ENCODE measurements at regions not wholly inside any gene's neighbourhood (a gene's known extent, or its start where the extent isn't known, plus 50 kb on each side); places are given as distances from the start of the nearest gene placed in this dataset.

DNA sequence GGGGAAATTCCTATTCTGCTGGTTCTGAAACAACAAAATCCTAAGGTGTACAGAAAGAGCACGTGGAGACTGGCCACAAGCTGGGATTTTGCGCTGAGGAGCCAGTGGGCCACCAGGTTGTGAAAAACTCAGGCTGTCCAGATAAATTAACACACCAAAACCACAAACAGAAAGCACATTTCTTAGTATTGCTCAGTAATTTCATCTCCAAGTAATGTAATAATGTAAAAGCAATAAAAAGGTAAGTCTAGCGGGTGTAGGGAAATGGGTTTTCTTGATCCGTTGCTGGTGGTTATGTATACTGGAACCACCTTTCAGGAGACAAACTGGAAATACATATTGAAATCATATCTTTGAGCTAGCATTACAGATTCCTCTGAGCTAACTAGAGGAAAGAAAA, 195.6 kb upstream of the CNR1 start:
- DNase-seq, result no peak
- Mint-ChIP-seq H3K4me1 (no peaks in the 10 kb centered on the region), H3K27me3 (no peaks in the 10 kb centered on the region), H3K36me3 (no peaks in the 10 kb centered on the region), H3K27ac (no peak overlapping the region), H3K9me3 (no peaks in the 10 kb centered on the region), H3K4me3 (no peak overlapping the region)
- no peaks in the 10 kb centered on the region for H3K9me3 ChIP-seq
- H3K27me3 ChIP-seq (replicated peaks in 1 of 2; ENCODE audit: control insufficient read depth in 2 of 2, extremely low read depth in 1 of 2, insufficient read depth in 2 of 2, low read length in 1 of 2), result no peaks in the 10 kb centered on the region
- no CpG with 5 or more reads among the region's 4 CpGs for WGBS (ENCODE audit: insufficient coverage)
- H3K36me3 ChIP-seq (ENCODE audit: control insufficient read depth in 2 of 2, extremely low read depth in 1 of 2, insufficient read depth in 1 of 2, low read length in 1 of 2), result no peaks in the 10 kb centered on the region
- H3K27ac ChIP-seq (ENCODE audit: low read length), result no peak overlapping the region
- H3K4me3 ChIP-seq (ENCODE audit: control insufficient read depth in 1 of 2, extremely low read depth in 1 of 2, low read length in 1 of 2), result no peak overlapping the region
- POLR2A ChIA-PET, result no interaction called here
- no peak for ATAC-seq (replicated peaks in 1 of 4)
- H3K4me1 ChIP-seq (ENCODE audit: control insufficient read depth in 1 of 2, extremely low read depth in 1 of 2, insufficient read depth in 2 of 2, low read length in 2 of 2), result no peaks in the 10 kb centered on the region
- CTCF ChIA-PET, result no interaction called here

GRCh38 chr6:88361298-88361697, 195.2 kb upstream of the CNR1 start:
- no peak overlapping the region for H3K4me3 Mint-ChIP-seq
- Histone ChIP-seq H3K27ac (ENCODE audit: low read length) (no peak overlapping the region), H3K4me3 (ENCODE audit: control insufficient read depth in 1 of 2, extremely low read depth in 1 of 2, low read length in 1 of 2) (no peak overlapping the region), H3K27me3 (replicated peaks in 1 of 2; ENCODE audit: control insufficient read depth in 2 of 2, extremely low read depth in 1 of 2, insufficient read depth in 2 of 2, low read length in 1 of 2) (no peaks in the 10 kb centered on the region), H3K9me3 (no peaks in the 10 kb centered on the region), H3K36me3 (ENCODE audit: control insufficient read depth in 2 of 2, extremely low read depth in 1 of 2, insufficient read depth in 1 of 2, low read length in 1 of 2) (no peaks in the 10 kb centered on the region), H3K4me1 (ENCODE audit: control insufficient read depth in 1 of 2, extremely low read depth in 1 of 2, insufficient read depth in 2 of 2, low read length in 2 of 2) (no peaks in the 10 kb centered on the region)
- no peaks in the 10 kb centered on the region for H3K36me3 Mint-ChIP-seq
- no peaks in the 10 kb centered on the region for H3K4me1 Mint-ChIP-seq
- POLR2A ChIA-PET, result no interaction called here
- H3K27me3 Mint-ChIP-seq, result no peaks in the 10 kb centered on the region
- no peaks in the 10 kb centered on the region for H3K9me3 Mint-ChIP-seq
- ATAC-seq (replicated peaks in 1 of 4) (no peak), DNase-seq (no peak)
- WGBS (ENCODE audit: insufficient coverage), result no CpG with 5 or more reads among the region's 3 CpGs
- no peak overlapping the region for H3K27ac Mint-ChIP-seq
- CTCF ChIA-PET, result no interaction called here

DNA sequence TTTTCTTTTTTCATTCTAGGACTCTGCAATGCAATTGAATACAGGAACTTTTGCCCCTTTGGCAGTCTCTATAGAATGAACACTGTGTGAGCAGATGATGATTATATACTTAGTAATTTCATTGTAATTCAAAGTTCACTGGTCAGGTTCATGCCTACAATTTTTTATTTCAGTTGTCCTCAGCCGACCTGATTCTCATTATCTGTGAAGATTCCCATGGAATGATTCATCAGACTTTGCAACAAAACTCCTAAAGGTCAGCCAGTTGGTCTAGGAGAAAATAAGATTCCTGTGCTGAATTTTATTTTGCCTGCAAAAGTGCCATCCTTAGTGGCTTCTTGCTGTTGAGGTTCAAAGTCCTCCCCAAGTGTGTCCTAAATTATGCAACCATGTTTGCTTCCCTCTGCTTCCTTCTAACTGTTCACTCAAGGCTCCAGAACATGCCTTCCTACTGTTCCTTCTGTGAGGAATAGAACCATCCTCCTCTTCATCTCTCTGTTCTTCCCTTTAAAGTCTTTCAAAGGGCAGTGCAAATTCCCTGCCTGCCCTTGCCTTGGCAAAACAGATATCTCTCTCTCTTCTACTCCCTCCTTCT, 194.2 kb upstream of the CNR1 start:
- Mint-ChIP-seq H3K27ac (no peak overlapping the region), H3K9me3 (no peaks in the 10 kb centered on the region), H3K4me3 (no peak overlapping the region), H3K4me1 (no peaks in the 10 kb centered on the region), H3K27me3 (no peaks in the 10 kb centered on the region), H3K36me3 (no peaks in the 10 kb centered on the region)
- ATAC-seq (replicated peaks in 1 of 4) (no peak), DNase-seq (no peak)
- Histone ChIP-seq H3K36me3 (ENCODE audit: control insufficient read depth in 2 of 2, extremely low read depth in 1 of 2, insufficient read depth in 1 of 2, low read length in 1 of 2) (no peaks in the 10 kb centered on the region), H3K4me3 (ENCODE audit: control insufficient read depth in 1 of 2, extremely low read depth in 1 of 2, low read length in 1 of 2) (no peak overlapping the region), H3K4me1 (ENCODE audit: control insufficient read depth in 1 of 2, extremely low read depth in 1 of 2, insufficient read depth in 2 of 2, low read length in 2 of 2) (no peaks in the 10 kb centered on the region), H3K27ac (ENCODE audit: low read length) (no peak overlapping the region), H3K9me3 (no peaks in the 10 kb centered on the region), H3K27me3 (replicated peaks in 1 of 2; ENCODE audit: control insufficient read depth in 2 of 2, extremely low read depth in 1 of 2, insufficient read depth in 2 of 2, low read length in 1 of 2) (no peaks in the 10 kb centered on the region)
- ChIA-PET CTCF (no interaction called here), POLR2A (no interaction called here)
- 57% methylated on average over 1 of the region's 1 CpG for WGBS (ENCODE audit: insufficient coverage)

DNA sequence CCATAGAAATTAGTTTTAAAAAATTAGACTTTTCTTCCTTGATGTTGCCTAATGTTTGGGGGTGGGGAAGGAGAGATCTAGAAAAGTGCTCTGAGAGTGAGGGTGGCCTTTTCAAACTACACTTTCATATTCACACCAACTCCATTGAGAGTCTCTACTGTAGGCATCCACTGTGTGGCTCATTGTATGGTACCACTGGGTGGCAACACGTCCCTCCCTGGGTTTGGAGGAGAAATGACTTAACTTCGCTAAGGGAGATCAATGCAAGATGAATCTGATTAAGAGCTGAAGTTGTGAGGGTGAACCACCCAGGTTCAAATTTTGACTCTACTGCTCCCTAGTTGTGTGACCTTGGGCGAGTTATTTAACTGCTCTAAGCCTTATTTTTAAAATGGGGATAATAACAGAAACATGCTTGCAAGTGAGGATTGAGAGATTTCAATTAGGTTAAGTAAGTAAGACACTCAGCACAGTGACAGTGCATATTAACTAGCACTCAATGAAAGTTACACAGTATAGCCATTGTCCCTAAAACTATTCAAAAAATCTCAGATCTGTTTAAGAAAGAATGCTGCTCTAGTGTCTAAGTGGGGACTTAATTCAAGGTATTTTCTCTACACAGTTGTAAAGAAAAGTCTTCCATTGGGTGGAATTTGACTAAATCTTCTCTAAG, 193.5 kb upstream of the CNR1 start:
- no peaks in the 10 kb centered on the region for H3K9me3 Mint-ChIP-seq
- H3K27me3 Mint-ChIP-seq, result no peaks in the 10 kb centered on the region
- no peak overlapping the region for H3K4me3 ChIP-seq (ENCODE audit: control insufficient read depth in 1 of 2, extremely low read depth in 1 of 2, low read length in 1 of 2)
- H3K9me3 ChIP-seq, result no peaks in the 10 kb centered on the region
- ATAC-seq (replicated peaks in 1 of 4) (no peak), DNase-seq (no peak)
- POLR2A ChIA-PET, result no interaction called here
- H3K36me3 ChIP-seq (ENCODE audit: control insufficient read depth in 2 of 2, extremely low read depth in 1 of 2, insufficient read depth in 1 of 2, low read length in 1 of 2), result no peaks in the 10 kb centered on the region
- H3K27me3 ChIP-seq (replicated peaks in 1 of 2; ENCODE audit: control insufficient read depth in 2 of 2, extremely low read depth in 1 of 2, insufficient read depth in 2 of 2, low read length in 1 of 2), result no peaks in the 10 kb centered on the region
- H3K27ac Mint-ChIP-seq, result no peak overlapping the region
- no peaks in the 10 kb centered on the region for H3K36me3 Mint-ChIP-seq
- no peak overlapping the region for H3K27ac ChIP-seq (ENCODE audit: low read length)
- H3K4me3 Mint-ChIP-seq, result no peak overlapping the region
- CTCF ChIA-PET, result no interaction called here
- WGBS (ENCODE audit: insufficient coverage), result 62% methylated on average over 2 of the region's 3 CpGs
- no peaks in the 10 kb centered on the region for H3K4me1 ChIP-seq (ENCODE audit: control insufficient read depth in 1 of 2, extremely low read depth in 1 of 2, insufficient read depth in 2 of 2, low read length in 2 of 2)
- no peaks in the 10 kb centered on the region for H3K4me1 Mint-ChIP-seq

DNA sequence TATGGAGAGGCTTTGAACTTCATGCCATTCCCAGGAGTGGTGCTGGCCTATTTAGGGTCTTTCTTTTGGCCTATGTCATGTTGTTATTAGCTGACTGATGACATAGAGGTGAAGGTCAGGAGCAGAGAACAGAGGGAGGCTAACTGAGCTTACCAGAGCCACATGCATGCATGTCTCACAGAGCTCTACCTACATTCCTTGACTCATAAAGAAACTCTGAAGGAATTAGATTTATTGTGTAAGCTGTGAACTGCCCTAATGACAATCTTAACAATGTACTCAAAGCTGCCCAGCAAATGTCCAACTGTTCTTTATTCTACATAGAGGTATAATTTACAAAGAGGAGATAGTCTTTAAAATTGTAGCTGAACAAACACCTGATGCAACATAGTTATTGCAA, 192.7 kb upstream of the CNR1 start:
- POLR2A ChIA-PET, result no interaction called here

DNA sequence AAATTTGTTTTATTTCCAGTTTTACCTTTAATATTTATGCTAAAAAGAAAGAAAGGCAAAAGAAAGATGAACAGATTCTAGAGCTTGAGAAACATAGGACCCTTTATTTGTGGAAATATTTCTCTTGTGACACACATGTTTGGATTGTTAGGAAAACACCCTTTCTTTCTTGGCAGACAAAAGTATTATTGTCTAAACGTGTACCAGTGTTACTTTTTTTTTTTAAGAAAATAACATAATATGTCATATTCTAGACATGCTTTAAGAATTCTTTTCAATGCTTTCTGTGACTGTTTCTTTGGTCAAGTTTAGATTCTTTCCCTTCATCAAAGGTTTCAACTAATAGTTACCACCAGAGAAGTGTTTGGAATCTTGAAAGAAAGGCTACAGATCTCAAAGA, 183.4 kb upstream of the CNR1 start:
- POLR2A ChIA-PET, result no interaction called here
- H3K27me3 Mint-ChIP-seq, result peaks cover 3 to 6% of the 10 kb centered on the region in 2 donors
- H3K36me3 Mint-ChIP-seq, result no peaks in the 10 kb centered on the region
- WGBS (ENCODE audit: insufficient coverage), result no CpG with 5 or more reads among the region's 1 CpG
- Histone ChIP-seq H3K4me1 (ENCODE audit: control insufficient read depth in 1 of 2, extremely low read depth in 1 of 2, insufficient read depth in 2 of 2, low read length in 2 of 2) (no peaks in the 10 kb centered on the region), H3K4me3 (ENCODE audit: control insufficient read depth in 1 of 2, extremely low read depth in 1 of 2, low read length in 1 of 2) (no peak overlapping the region), H3K27me3 (replicated peaks in 1 of 2; ENCODE audit: control insufficient read depth in 2 of 2, extremely low read depth in 1 of 2, insufficient read depth in 2 of 2, low read length in 1 of 2) (peaks cover 0 to 3% of the 10 kb centered on the region in 2 experiments), H3K36me3 (ENCODE audit: control insufficient read depth in 2 of 2, extremely low read depth in 1 of 2, insufficient read depth in 1 of 2, low read length in 1 of 2) (no peaks in the 10 kb centered on the region), H3K9me3 (no peaks in the 10 kb centered on the region), H3K27ac (ENCODE audit: low read length) (no peak overlapping the region)
- DNase-seq (no peak), ATAC-seq (replicated peaks in 1 of 4) (no peak)
- peaks cover 3 to 6% (median 5%) of the 10 kb centered on the region in 3 donors for H3K9me3 Mint-ChIP-seq
- no peak overlapping the region for H3K27ac Mint-ChIP-seq
- CTCF ChIA-PET, result no interaction called here
- H3K4me1 Mint-ChIP-seq, result no peaks in the 10 kb centered on the region
- H3K4me3 Mint-ChIP-seq, result no peak overlapping the region

More for the DNA sequence above, 192.7 kb upstream of the CNR1 start:
- H3K27me3 ChIP-seq (replicated peaks in 1 of 2; ENCODE audit: control insufficient read depth in 2 of 2, extremely low read depth in 1 of 2, insufficient read depth in 2 of 2, low read length in 1 of 2), result no peaks in the 10 kb centered on the region
- ATAC-seq (replicated peaks in 1 of 4), result no peak
- no peaks in the 10 kb centered on the region for H3K36me3 Mint-ChIP-seq
- no peaks in the 10 kb centered on the region for H3K9me3 ChIP-seq
- H3K4me1 ChIP-seq (ENCODE audit: control insufficient read depth in 1 of 2, extremely low read depth in 1 of 2, insufficient read depth in 2 of 2, low read length in 2 of 2), result no peaks in the 10 kb centered on the region
- H3K27ac Mint-ChIP-seq, result no peak overlapping the region
- no peaks in the 10 kb centered on the region for H3K27me3 Mint-ChIP-seq
- CTCF ChIA-PET, result interaction anchor here in 1 of 2 donors (0.5 kb wide), 1 partner anchor 1427 kb away, joined by 3 read pairs; no protein-coding TSS in a partner anchor
- H3K4me1 Mint-ChIP-seq, result no peaks in the 10 kb centered on the region
- DNase-seq, result no peak
- no peak overlapping the region for H3K4me3 ChIP-seq (ENCODE audit: control insufficient read depth in 1 of 2, extremely low read depth in 1 of 2, low read length in 1 of 2)
- no peak overlapping the region for H3K4me3 Mint-ChIP-seq
- H3K9me3 Mint-ChIP-seq, result peaks cover 0 to 5% (median 3%) of the 10 kb centered on the region in 3 donors
- H3K36me3 ChIP-seq (ENCODE audit: control insufficient read depth in 2 of 2, extremely low read depth in 1 of 2, insufficient read depth in 1 of 2, low read length in 1 of 2), result no peaks in the 10 kb centered on the region
- H3K27ac ChIP-seq (ENCODE audit: low read length), result no peak overlapping the region

DNA sequence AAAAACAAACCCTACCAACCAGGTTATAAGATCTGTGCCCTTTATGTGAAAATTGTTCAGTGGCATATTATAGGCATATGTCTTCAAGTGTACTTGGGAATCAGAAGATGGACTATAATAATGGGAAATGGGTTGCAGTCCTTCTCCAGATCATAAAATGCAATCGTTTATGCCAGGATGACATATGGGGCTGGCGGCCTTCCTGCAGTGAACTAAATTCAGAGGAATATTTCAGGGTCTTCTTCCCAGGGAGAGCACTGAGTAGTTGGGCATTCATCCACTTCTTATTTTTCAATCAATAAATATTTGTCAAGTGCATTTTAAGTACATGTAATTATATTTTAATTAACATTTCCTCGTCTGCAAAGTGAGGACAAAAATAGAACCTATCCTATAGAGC, 176.2 kb upstream of the CNR1 start:
- no peaks in the 10 kb centered on the region for H3K4me1 Mint-ChIP-seq
- Histone ChIP-seq H3K4me3 (ENCODE audit: control insufficient read depth in 1 of 2, extremely low read depth in 1 of 2, low read length in 1 of 2) (no peak overlapping the region), H3K4me1 (ENCODE audit: control insufficient read depth in 1 of 2, extremely low read depth in 1 of 2, insufficient read depth in 2 of 2, low read length in 2 of 2) (no peaks in the 10 kb centered on the region), H3K9me3 (no peaks in the 10 kb centered on the region), H3K27me3 (replicated peaks in 1 of 2; ENCODE audit: control insufficient read depth in 2 of 2, extremely low read depth in 1 of 2, insufficient read depth in 2 of 2, low read length in 1 of 2) (no peaks in the 10 kb centered on the region), H3K36me3 (ENCODE audit: control insufficient read depth in 2 of 2, extremely low read depth in 1 of 2, insufficient read depth in 1 of 2, low read length in 1 of 2) (no peaks in the 10 kb centered on the region), H3K27ac (ENCODE audit: low read length) (no peak overlapping the region)
- no peak overlapping the region for H3K27ac Mint-ChIP-seq
- peaks cover 3 to 6% of the 10 kb centered on the region in 2 donors for H3K27me3 Mint-ChIP-seq
- no peak overlapping the region for H3K4me3 Mint-ChIP-seq
- 100% methylated on average over 1 of the region's 3 CpGs for WGBS (ENCODE audit: insufficient coverage)
- no peak for DNase-seq
- ChIA-PET POLR2A (no interaction called here), CTCF (no interaction called here)
- no peaks in the 10 kb centered on the region for H3K9me3 Mint-ChIP-seq
- no peaks in the 10 kb centered on the region for H3K36me3 Mint-ChIP-seq
- no peak for ATAC-seq (replicated peaks in 1 of 4)
